ENCODE measurements at regions not wholly inside any gene's neighbourhood (a gene's known extent, or its start where the extent isn't known, plus 50 kb on each side); places are given as distances from the start of the nearest gene placed in this dataset.

- Histone ChIP-seq H3K4me3 (replicated peaks in 1 of 2; ENCODE audit: low read depth in 1 of 2, low read length in 2 of 2) (no peak overlapping the region), H3K9me2 (ENCODE audit: insufficient read depth) (no peaks in the 10 kb centered on the region), H3K36me3 (ENCODE audit: control insufficient read depth in 1 of 2, insufficient read depth in 2 of 2, low read length in 2 of 2) (no peaks in the 10 kb centered on the region), H3K27ac (ENCODE audit: low read depth, low read length) (no peak overlapping the region), H3K79me2 (ENCODE audit: insufficient read depth, low read length) (no peaks in the 10 kb centered on the region), H2AFZ (ENCODE audit: low read depth, low read length, poor library complexity, severe bottlenecking) (no peak overlapping the region), H3K9me3 (ENCODE audit: control insufficient read depth in 1 of 2, insufficient read depth in 1 of 2, low read depth in 1 of 2, low read length in 2 of 2) (no peaks in the 10 kb centered on the region), H3K9ac (ENCODE audit: low read length) (no peak overlapping the region), H3K4me2 (ENCODE audit: low read length) (no peak overlapping the region), H3K4me1 (ENCODE audit: control insufficient read depth in 1 of 2, insufficient read depth in 2 of 2, low read length in 2 of 2) (no peaks in the 10 kb centered on the region), H3K27me3 (ENCODE audit: insufficient read depth, low read length) (peaks cover 71% of the 10 kb centered on the region), H4K20me1 (ENCODE audit: insufficient read depth) (no peaks in the 10 kb centered on the region)
- BruUV-seq (replicated peaks): no TSS peak
- intact Hi-C loops (cut with micrococcal nuclease): no loop called here
- DNase-seq (ENCODE audit: low read depth, low spot score) (no peak), ATAC-seq (no peak)
- TF ChIP-seq FOSL1 (IDR thresholded peaks at IDR 0.05; ENCODE audit: low read depth) (no peak), SRF (IDR thresholded peaks at IDR 0.05; ENCODE audit: low read depth) (no peak), TCF7L2 (IDR thresholded peaks at IDR 0.05; ENCODE audit: borderline replicate concordance, extremely low read depth, insufficient read depth, insufficient read length) (no peak), CTCF (IDR thresholded peaks at IDR 0.05 in 2 of 3, conservative IDR thresholded peaks at IDR 0.05 in 1 of 3; ENCODE audit: borderline replicate concordance in 1 of 3, insufficient read depth in 1 of 3, low read depth in 2 of 3, low read length in 2 of 3) (no peak), CEBPB (IDR thresholded peaks at IDR 0.05; ENCODE audit: low read depth) (no peak), SP1 (IDR thresholded peaks at IDR 0.05; ENCODE audit: low read depth) (no peak), EGR1 (IDR thresholded peaks at IDR 0.05; ENCODE audit: low read depth) (no peak), EZH2 (IDR thresholded peaks at IDR 0.05) (no peak), ZBTB33 (IDR thresholded peaks at IDR 0.05; ENCODE audit: extremely low read depth, insufficient replicate concordance, low read length) (no peak), RAD21 (IDR thresholded peaks at IDR 0.05; ENCODE audit: low read depth) (no peak), POLR2AphosphoS5 (IDR thresholded peaks at IDR 0.05; ENCODE audit: low read depth, low read length) (no peak)
- ChIA-PET POLR2A (no interaction called here), RAD21 (ENCODE audit: low non-redundant PET in 1 of 2, low total read pairs in 2 of 2, uncharacterized antibody in 2 of 2, unreplicated experiment in 2 of 2) (no interaction called here), CTCF (interaction anchor here (0.7 kb wide), 1 partner anchor 9 kb away, joined by 3 read pairs; no protein-coding TSS in a partner anchor)
Measured at GRCh38 chr17:74018115-74018514, 185.4 kb upstream of the RPL38 start.

Measured in HCT116 (cell line).